ENCODE measurements at regions not wholly inside any gene's neighbourhood (a gene's known extent, or its start where the extent isn't known, plus 50 kb on each side); places are given as distances from the start of the nearest gene placed in this dataset.

- Histone ChIP-seq H3K4me2 (ENCODE audit: low read length) (no peak overlapping the region), H2AFZ (ENCODE audit: low read length) (no peak overlapping the region), H3F3A (ENCODE audit: low read length, unreplicated experiment) (no peaks in the 10 kb centered on the region), H3K79me2 (ENCODE audit: low read length) (no peaks in the 10 kb centered on the region), H3K9me2 (replicated peaks; ENCODE audit: low read length) (no peaks in the 10 kb centered on the region), H3K4me1 (ENCODE audit: insufficient read depth, low read length) (no peaks in the 10 kb centered on the region), H3K27me3 (ENCODE audit: low read length) (no peaks in the 10 kb centered on the region), H4K20me1 (ENCODE audit: low read length) (no peaks in the 10 kb centered on the region), H3K9ac (ENCODE audit: low read length) (no peak overlapping the region), H3K36me3 (ENCODE audit: low read depth, low read length) (no peaks in the 10 kb centered on the region), H3K4me3 (ENCODE audit: low read length) (no peak overlapping the region), H3K27ac (ENCODE audit: low read length) (no peak overlapping the region), H3K9me3 (ENCODE audit: low read length) (peaks cover 19% of the 10 kb centered on the region)
- CTCF ChIA-PET, result no interaction called here
- no TSS peak for BruUV-seq (replicated peaks)
- POLR2A ChIA-PET (ENCODE audit: unreplicated experiment), result no interaction called here
- DNase-seq, result no peak
- no peak for ATAC-seq
- intact Hi-C loops (cut with micrococcal nuclease), result no loop called here
- TF ChIP-seq EZH2phosphoT487 (IDR thresholded peaks at IDR 0.05; ENCODE audit: borderline replicate concordance, low read length) (no peak), EZH2 (IDR thresholded peaks at IDR 0.05; ENCODE audit: low read length, unreplicated experiment) (no peak), CTCF (conservative IDR thresholded peaks at IDR 0.05; ENCODE audit: low read depth, low read length) (no peak)
Observed at GRCh38 chr20:60812561-60812960, 439.5 kb upstream of the CDH4 start.

- Histone ChIP-seq H3F3A (ENCODE audit: low read length, unreplicated experiment) (no peaks in the 10 kb centered on the region), H3K9me2 (replicated peaks; ENCODE audit: low read length) (no peaks in the 10 kb centered on the region), H3K4me2 (ENCODE audit: low read length) (no peak overlapping the region), H3K36me3 (ENCODE audit: low read depth, low read length) (no peaks in the 10 kb centered on the region), H4K20me1 (ENCODE audit: low read length) (no peaks in the 10 kb centered on the region), H3K79me2 (ENCODE audit: low read length) (no peaks in the 10 kb centered on the region), H3K4me1 (ENCODE audit: insufficient read depth, low read length) (no peaks in the 10 kb centered on the region), H2AFZ (ENCODE audit: low read length) (no peak overlapping the region), H3K27ac (ENCODE audit: low read length) (no peak overlapping the region), H3K9me3 (ENCODE audit: low read length) (peaks cover 21% of the 10 kb centered on the region), H3K27me3 (ENCODE audit: low read length) (no peaks in the 10 kb centered on the region), H3K9ac (ENCODE audit: low read length) (no peak overlapping the region), H3K4me3 (ENCODE audit: low read length) (no peak overlapping the region)
- intact Hi-C loops (cut with micrococcal nuclease), result no loop called here
- ChIA-PET POLR2A (ENCODE audit: unreplicated experiment) (no interaction called here), CTCF (no interaction called here)
- TF ChIP-seq EZH2 (IDR thresholded peaks at IDR 0.05; ENCODE audit: low read length, unreplicated experiment) (no peak), CTCF (conservative IDR thresholded peaks at IDR 0.05; ENCODE audit: low read depth, low read length) (no peak), EZH2phosphoT487 (IDR thresholded peaks at IDR 0.05; ENCODE audit: borderline replicate concordance, low read length) (no peak)
- DNase-seq (no peak), ATAC-seq (no peak)
- BruUV-seq (replicated peaks), result no TSS peak
Observed at GRCh38 chr20:60813066-60813465, 439.0 kb upstream of the CDH4 start.

- no peak for ATAC-seq
- POLR2A ChIA-PET (ENCODE audit: unreplicated experiment), result no interaction called here
- TF ChIP-seq CTCF (conservative IDR thresholded peaks at IDR 0.05; ENCODE audit: low read depth, low read length) (no peak), EZH2phosphoT487 (IDR thresholded peaks at IDR 0.05; ENCODE audit: borderline replicate concordance, low read length) (no peak), EZH2 (IDR thresholded peaks at IDR 0.05; ENCODE audit: low read length, unreplicated experiment) (no peak)
Observed at GRCh38 chr20:60815656-60816055, 436.4 kb upstream of the CDH4 start.

More at GRCh38 chr20:60815656-60816055, 436.4 kb upstream of the CDH4 start:
- Histone ChIP-seq H3K79me2 (ENCODE audit: low read length) (no peaks in the 10 kb centered on the region), H3K4me2 (ENCODE audit: low read length) (no peak overlapping the region), H3K27ac (ENCODE audit: low read length) (no peak overlapping the region), H3K4me3 (ENCODE audit: low read length) (no peak overlapping the region), H3K27me3 (ENCODE audit: low read length) (no peaks in the 10 kb centered on the region), H3K9me3 (ENCODE audit: low read length) (peaks cover 23% of the 10 kb centered on the region), H2AFZ (ENCODE audit: low read length) (no peak overlapping the region), H3K9ac (ENCODE audit: low read length) (no peak overlapping the region), H4K20me1 (ENCODE audit: low read length) (no peaks in the 10 kb centered on the region), H3F3A (ENCODE audit: low read length, unreplicated experiment) (no peaks in the 10 kb centered on the region), H3K9me2 (replicated peaks; ENCODE audit: low read length) (no peaks in the 10 kb centered on the region), H3K36me3 (ENCODE audit: low read depth, low read length) (no peaks in the 10 kb centered on the region), H3K4me1 (ENCODE audit: insufficient read depth, low read length) (no peaks in the 10 kb centered on the region)
- no TSS peak for BruUV-seq (replicated peaks)
- CTCF ChIA-PET, result no interaction called here
- intact Hi-C loops (cut with micrococcal nuclease), result no loop called here
- no peak for DNase-seq
